ENCODE measurements at regions not wholly inside any gene's neighbourhood (a gene's known extent, or its start where the extent isn't known, plus 50 kb on each side); places are given as distances from the start of the nearest gene placed in this dataset.

DNA sequence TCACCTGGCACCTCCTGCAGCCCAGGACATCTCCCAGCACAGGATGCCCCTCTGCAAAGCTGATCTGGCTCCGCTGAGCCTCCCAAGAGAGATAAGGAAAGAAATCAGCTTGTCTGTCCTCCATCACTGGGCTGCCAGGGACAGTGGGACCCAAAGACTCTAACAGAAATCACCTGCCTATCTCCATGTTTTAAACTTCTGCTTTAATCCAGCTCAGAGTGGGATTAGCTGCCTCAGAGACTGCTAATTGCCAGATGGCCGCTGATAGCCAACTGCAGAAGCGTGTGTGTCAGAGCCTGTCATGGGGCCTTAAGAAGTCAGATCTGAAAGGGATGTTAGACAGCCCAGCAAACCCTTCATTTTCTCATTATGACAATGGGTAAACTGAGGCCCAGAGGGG, 389.4 kb upstream of the KLHL29 start:
- no peak for TF ChIP-seq EZH2 (IDR thresholded peaks at IDR 0.05)
- no peak for TF ChIP-seq POLR2AphosphoS5 (IDR thresholded peaks at IDR 0.05; ENCODE audit: borderline replicate concordance, low read depth, low read length)

All from SK-N-MC (cell line).